BE2C (cell line): ENCODE measurements at regions not wholly inside any gene's neighbourhood (a gene's known extent, or its start where the extent isn't known, plus 50 kb on each side); places are given as distances from the start of the nearest gene placed in this dataset.

ENCODE experiments used
- DNase-seq: peaks from one replicate; pipeline ENCODE4 v3.0.0-alpha.2; 2020
- H3K27me3 ChIP-seq: fragments of 250-450 bp; sonication (Bioruptor Pico); 2 replicates; pipeline ENCODE4 v1.5.1; 2020; ENCODE audit warnings: mild to moderate bottlenecking
- H3K36me3 ChIP-seq: fragments of 250-450 bp; sonication (Bioruptor Pico); 2 replicates; pipeline ENCODE4 v1.5.1; 2020; ENCODE audit warnings: mild to moderate bottlenecking
- H3K4me1 ChIP-seq: fragments of 250-450 bp; sonication (Bioruptor Pico); 2 replicates; pipeline ENCODE4 v1.5.1; 2020
- H3K4me3 ChIP-seq: 2 replicates; pipeline ENCODE4 v1.5.1; 2011; ENCODE audit warnings: low read depth, low read length
- H3K9me3 ChIP-seq: fragments of 250-450 bp; sonication (Bioruptor Pico); 2 replicates; pipeline ENCODE4 v1.5.1; 2020
- CTCF ChIP-seq: IDR thresholded peaks from 2 replicates; pipeline ENCODE4 v1.5.1; 2012; ENCODE audit warnings: mild to moderate bottlenecking, low read depth, low read length

GRCh38 chr6:170080169-170080827 lies 210.6 kb downstream of the DLL1 start:
- DNase-seq, result no peak
- H3K4me1 ChIP-seq, result no peaks in the 10 kb centered on the region
- H3K9me3 ChIP-seq, result no peaks in the 10 kb centered on the region
- no peak for TF ChIP-seq CTCF
- H3K27me3 ChIP-seq, result no peaks in the 10 kb centered on the region
- no peaks in the 10 kb centered on the region for H3K36me3 ChIP-seq
- no peak overlapping the region for H3K4me3 ChIP-seq

- no peak for TF ChIP-seq CTCF
- H3K9me3 ChIP-seq, result no peaks in the 10 kb centered on the region
- no peak overlapping the region for H3K4me3 ChIP-seq
- no peak for DNase-seq
- H3K4me1 ChIP-seq, result no peaks in the 10 kb centered on the region
- H3K36me3 ChIP-seq, result no peaks in the 10 kb centered on the region
- no peaks in the 10 kb centered on the region for H3K27me3 ChIP-seq
These were observed 214.3 kb downstream of the DLL1 start for GRCh38 chr6:170076466-170077165.

- Histone ChIP-seq H3K4me3 (no peak overlapping the region), H3K36me3 (no peaks in the 10 kb centered on the region), H3K4me1 (no peaks in the 10 kb centered on the region), H3K9me3 (no peaks in the 10 kb centered on the region), H3K27me3 (no peaks in the 10 kb centered on the region)
- DNase-seq, result no peak
- no peak for TF ChIP-seq CTCF
These were observed 215.1 kb downstream of the DLL1 start for GRCh38 chr6:170075659-170076223.

GRCh38 chr6:170074907-170075306 lies 216.0 kb downstream of the DLL1 start:
- DNase-seq, result no peak
- Histone ChIP-seq H3K36me3 (no peaks in the 10 kb centered on the region), H3K4me1 (no peaks in the 10 kb centered on the region), H3K4me3 (no peak overlapping the region), H3K27me3 (no peaks in the 10 kb centered on the region), H3K9me3 (no peaks in the 10 kb centered on the region)
- no peak for TF ChIP-seq CTCF

- no peaks in the 10 kb centered on the region for H3K36me3 ChIP-seq
- H3K9me3 ChIP-seq, result no peaks in the 10 kb centered on the region
- no peaks in the 10 kb centered on the region for H3K4me1 ChIP-seq
- H3K27me3 ChIP-seq, result no peaks in the 10 kb centered on the region
- no peak overlapping the region for H3K4me3 ChIP-seq
- no peak for DNase-seq
- TF ChIP-seq CTCF, result no peak
These were observed 216.4 kb downstream of the DLL1 start for GRCh38 chr6:170074435-170074834.

GRCh38 chr6:170073846-170074245 lies 217.0 kb downstream of the DLL1 start:
- Histone ChIP-seq H3K9me3 (no peaks in the 10 kb centered on the region), H3K4me1 (no peaks in the 10 kb centered on the region), H3K36me3 (no peaks in the 10 kb centered on the region), H3K4me3 (no peak overlapping the region), H3K27me3 (no peaks in the 10 kb centered on the region)
- no peak for DNase-seq
- no peak for TF ChIP-seq CTCF
